GM10248 (cell line): ENCODE measurements at regions not wholly inside any gene's neighbourhood (a gene's known extent, or its start where the extent isn't known, plus 50 kb on each side); places are given as distances from the start of the nearest gene placed in this dataset.

Experiments used
- CTCF ChIA-PET: fragments of 300-600 bp; sonication (Branson Sonifier 250); formaldehyde crosslinking; extraction: SDS; loops from one replicate; lab custom pipeline; 2021; ENCODE audit warnings: antibody characterized with exemption; lab: Yijun Ruan, JAX
- POLR2A ChIA-PET: fragments of 350-650 bp; sonication (Branson Sonifier 250); formaldehyde crosslinking; extraction: SDS; loops from one replicate; lab custom pipeline; 2020; ENCODE audit warnings: antibody characterized with exemption; lab: Yijun Ruan, JAX
- DNase-seq: peaks from one replicate; pipeline ENCODE4 v3.0.0; 2012; ENCODE audit errors: extremely low spot score
- CTCF ChIP-seq: IDR thresholded peaks from 2 replicates; pipeline ENCODE4 v1.5.1; 2012; ENCODE audit warnings: mild to moderate bottlenecking, low read depth; ENCODE audit errors: extremely low read depth, missing control alignments, control extremely low read depth

DNA sequence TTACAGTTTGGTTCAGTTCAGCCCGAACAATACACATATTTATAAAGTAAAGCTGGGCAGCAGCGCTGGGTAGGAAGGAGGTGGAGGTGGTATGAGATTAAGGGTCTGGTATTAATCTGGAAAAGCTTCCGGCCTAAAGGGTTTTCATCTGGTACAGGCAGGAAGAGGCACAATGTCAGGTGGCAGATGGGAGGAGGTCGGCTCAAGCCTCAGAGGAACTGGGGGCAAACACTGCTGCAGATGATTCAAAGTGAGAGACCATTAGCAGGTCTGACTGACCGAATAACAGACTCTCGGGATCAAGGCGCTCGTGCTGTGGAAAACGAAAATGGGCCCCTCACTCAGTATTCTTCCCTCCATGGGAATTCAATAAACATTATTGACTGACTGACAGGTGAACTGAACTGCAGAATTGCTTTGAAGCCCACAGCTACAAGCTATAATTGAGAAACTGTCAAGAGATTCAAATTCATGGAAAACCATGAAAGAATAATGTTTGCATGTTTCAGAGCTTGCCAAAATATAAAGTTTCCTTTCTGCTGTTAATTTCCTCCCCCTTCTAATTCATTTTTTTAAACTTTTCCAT lies 75.3 kb downstream of the TMEM167A start:
- DNase-seq, result no peak
- no peak for TF ChIP-seq CTCF
- CTCF ChIA-PET, result interaction anchor here (1.1 kb wide), 1 partner anchor 9 kb away, joined by 3 read pairs; no protein-coding TSS in a partner anchor
- POLR2A ChIA-PET, result no interaction called here

DNA sequence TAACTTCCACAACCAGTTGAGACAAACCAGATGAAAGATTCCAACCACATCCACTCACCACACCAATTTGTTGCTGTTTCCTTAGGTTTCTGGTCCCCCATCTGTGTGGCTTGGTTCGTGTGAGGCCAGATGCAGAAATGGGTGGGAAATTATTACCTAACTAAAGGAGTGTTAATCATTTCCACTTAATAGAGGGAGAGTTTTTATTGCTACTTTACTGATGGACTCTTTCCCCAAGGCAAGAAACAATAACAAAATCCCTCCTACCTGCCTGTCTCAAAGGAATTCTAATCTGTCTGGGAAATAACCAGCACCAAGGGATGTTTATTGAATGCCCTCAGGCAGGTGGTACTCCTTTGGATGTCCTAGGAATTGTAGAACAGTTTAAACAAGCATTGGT lies 76.3 kb downstream of the TMEM167A start:
- CTCF ChIA-PET, result no interaction called here
- POLR2A ChIA-PET, result no interaction called here
- no peak for DNase-seq
- TF ChIP-seq CTCF, result no peak

GRCh38 chr5:83000428-83000827 lies 76.8 kb downstream of the TMEM167A start:
- no peak for DNase-seq
- ChIA-PET CTCF (no interaction called here), POLR2A (no interaction called here)
- TF ChIP-seq CTCF, result no peak

DNA sequence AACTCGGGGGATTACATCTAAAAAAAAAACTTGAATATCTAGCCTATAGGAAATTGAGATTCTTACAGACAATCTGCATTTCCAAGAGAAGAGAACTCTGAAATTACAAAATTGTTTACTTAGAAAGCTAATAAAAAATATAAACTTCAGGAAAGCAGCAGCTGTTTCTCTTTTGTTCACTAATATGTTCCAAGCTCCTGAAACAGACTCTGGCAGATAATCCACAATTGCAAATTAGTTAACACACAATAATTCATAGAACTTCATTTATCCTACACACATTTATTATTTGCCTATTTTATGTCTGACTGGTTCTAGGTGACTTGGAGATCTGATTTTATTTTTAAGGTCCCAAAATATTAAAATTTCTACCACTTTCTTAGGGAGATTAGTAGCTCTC lies 83.8 kb downstream of the TMEM167A start:
- CTCF ChIA-PET, result interaction anchor here (1.1 kb wide), 1 partner anchor 10 kb away, joined by 3 read pairs; no protein-coding TSS in a partner anchor
- DNase-seq, result no peak
- TF ChIP-seq CTCF, result no peak
- POLR2A ChIA-PET, result no interaction called here

DNA sequence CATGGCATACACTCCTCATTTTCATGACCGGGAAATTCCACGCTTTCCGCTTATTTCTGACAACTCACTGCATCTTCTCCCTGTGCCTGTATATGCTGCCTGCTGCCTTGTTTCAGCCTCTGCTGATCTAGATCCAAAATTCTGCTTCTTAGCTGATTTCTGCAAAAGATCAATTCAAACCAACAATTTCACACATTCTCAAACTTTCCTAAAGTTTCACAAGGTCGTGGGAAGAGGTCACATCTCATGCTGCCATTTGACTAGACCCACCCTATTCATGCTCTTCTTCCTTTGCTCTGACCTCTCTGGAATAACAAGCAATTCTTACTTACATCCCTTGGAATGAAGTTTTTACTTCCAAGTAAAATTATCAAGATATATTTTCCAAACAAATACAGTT lies 84.5 kb downstream of the TMEM167A start:
- DNase-seq, result no peak
- ChIA-PET CTCF (interaction anchor here (1.0 to 1.1 kb wide), 2 partner anchors 8 to 15 kb away, joined by 3 read pairs; no protein-coding TSS in a partner anchor), POLR2A (no interaction called here)
- no peak for TF ChIP-seq CTCF

GRCh38 chr5:82991678-82992323 lies 85.4 kb downstream of the TMEM167A start:
- POLR2A ChIA-PET, result no interaction called here
- CTCF ChIA-PET, result interaction anchor here (1.0 to 1.1 kb wide), 2 partner anchors 8 to 16 kb away, joined by 3 read pairs; no protein-coding TSS in a partner anchor
- DNase-seq, result no peak
- TF ChIP-seq CTCF, result no peak

DNA sequence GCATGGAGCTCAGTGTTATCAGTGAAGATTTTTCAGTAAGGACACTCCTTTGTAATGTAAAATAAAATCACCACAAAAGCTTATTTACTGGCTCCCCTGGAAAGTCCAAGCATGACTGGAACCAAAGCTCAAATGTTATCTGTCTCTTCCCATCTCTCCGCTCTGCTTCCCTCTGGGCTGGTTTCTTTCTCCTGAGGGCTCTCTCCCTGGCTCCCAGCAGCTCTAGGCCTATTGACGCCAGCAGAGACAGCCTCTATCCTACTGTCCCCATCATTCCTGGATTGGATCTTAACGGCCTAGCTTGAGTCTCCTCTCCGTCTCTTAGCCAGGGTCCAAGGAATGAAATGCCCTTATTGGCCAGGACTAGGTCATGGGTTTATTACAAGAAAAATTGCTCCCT lies 86.1 kb downstream of the TMEM167A start:
- ChIA-PET CTCF (no interaction called here), POLR2A (no interaction called here)
- TF ChIP-seq CTCF, result no peak
- no peak for DNase-seq
